Breast epithelium (tissue), 4 donors: ENCODE measurements at regions not wholly inside any gene's neighbourhood (a gene's known extent, or its start where the extent isn't known, plus 50 kb on each side); places are given as distances from the start of the nearest gene placed in this dataset.

Experiments
- DNase-seq, 2 donors: peaks; one replicate each; pipeline ENCODE4 v3.0.0-alpha.2; 2019; ENCODE audit warnings: low spot score in 2 of 2
- H3K27ac ChIP-seq, 2 donors: fragments of 200-600 bp; sonication (generic) in 1 of 2; one replicate each; pipeline ENCODE4 v1.5.1; 2016 to 2019; ENCODE audit warnings: mild to moderate bottlenecking in 1 of 2
- H3K27me3 ChIP-seq, 2 donors: fragments of 200-600 bp; sonication (generic) in 1 of 2; one replicate each; pipeline versions ENCODE4 v1.5.1 to v1.6.0; 2017 to 2019; ENCODE audit warnings: control low read depth in 1 of 2, mild to moderate bottlenecking in 1 of 2
- H3K36me3 ChIP-seq: fragments of 200-600 bp; one replicate; pipeline ENCODE4 v1.5.1; 2019
- H3K4me1 ChIP-seq, 2 donors: fragments of 200-600 bp; sonication (generic); one replicate each; pipeline ENCODE4 v1.5.1; 2016 to 2019; ENCODE audit warnings: control low read depth in 1 of 2
- H3K4me3 ChIP-seq, 3 donors: fragments of 200-600 bp; sonication (generic); 1 replicate in 2 of 3; 2 replicates in 1 of 3; pipeline ENCODE4 v1.5.1; 2016 to 2019; ENCODE audit warnings: mild to moderate bottlenecking in 3 of 3, moderate library complexity in 2 of 3
- H3K9me3 ChIP-seq, 2 donors: fragments of 200-600 bp; sonication (generic) in 1 of 2; one replicate each; pipeline ENCODE4 v1.5.1; 2016 to 2019; ENCODE audit warnings: control low read depth in 1 of 2
- CTCF ChIP-seq, 3 donors: fragments of 450-650 bp; IDR thresholded peaks; one replicate each; pipeline ENCODE4 v1.5.1; 2016 to 2017; ENCODE audit warnings: antibody characterized with exemption in 3 of 3, mild to moderate bottlenecking in 3 of 3, moderate library complexity in 3 of 3
- POLR2A ChIP-seq: fragments of 450-650 bp; IDR thresholded peaks from one replicate; pipeline ENCODE4 v1.6.1; 2016; ENCODE audit warnings: antibody characterized with exemption, mild to moderate bottlenecking, moderate library complexity
- POLR2AphosphoS5 ChIP-seq, 3 donors: sonication (generic); formaldehyde crosslinking; IDR thresholded peaks; one replicate each; pipeline ENCODE4 v1.6.1; 2017; ENCODE audit warnings: antibody characterized with exemption in 3 of 3
- intact Hi-C: fragments of 100-400 bp; cut with DNase I; formaldehyde crosslinking; loops from one replicate; pipeline ENCODE4 v1.15.1; 2023; ENCODE audit warnings: low total_unique reads

- Histone ChIP-seq H3K9me3 (peaks cover 0 to 6% of the 10 kb centered on the region in 2 donors), H3K27me3 (no peaks in the 10 kb centered on the region), H3K36me3 (no peaks in the 10 kb centered on the region), H3K4me1 (no peaks in the 10 kb centered on the region), H3K27ac (no peak overlapping the region), H3K4me3 (no peak overlapping the region)
- intact Hi-C loops: no loop called here
- TF ChIP-seq POLR2AphosphoS5 (IDR thresholded peaks at IDR 0.05): no peak
- no peak for TF ChIP-seq POLR2A
- no peak for TF ChIP-seq CTCF (IDR thresholded peaks at IDR 0.05)
- no peak for DNase-seq
Observed at GRCh38 chr6:120872262-120872578, 462.1 kb downstream of the TBC1D32 start.

GRCh38 chr6:120871416-120872261, 462.6 kb downstream of the TBC1D32 start:
- Histone ChIP-seq H3K4me1 (no peaks in the 10 kb centered on the region), H3K36me3 (no peaks in the 10 kb centered on the region), H3K27me3 (no peaks in the 10 kb centered on the region), H3K27ac (no peak overlapping the region), H3K9me3 (peaks cover 0 to 6% of the 10 kb centered on the region in 2 donors), H3K4me3 (no peak overlapping the region)
- no peak for TF ChIP-seq CTCF (IDR thresholded peaks at IDR 0.05)
- no peak for TF ChIP-seq POLR2AphosphoS5 (IDR thresholded peaks at IDR 0.05)
- TF ChIP-seq POLR2A: no peak
- DNase-seq: no peak
- intact Hi-C loops: no loop called here

- Histone ChIP-seq H3K27ac (no peak overlapping the region), H3K4me3 (no peak overlapping the region), H3K36me3 (no peaks in the 10 kb centered on the region), H3K9me3 (peaks cover 0 to 6% of the 10 kb centered on the region in 2 donors), H3K27me3 (no peaks in the 10 kb centered on the region), H3K4me1 (no peaks in the 10 kb centered on the region)
- no peak for DNase-seq
- intact Hi-C loops: no loop called here
- TF ChIP-seq POLR2AphosphoS5 (IDR thresholded peaks at IDR 0.05): no peak
- TF ChIP-seq POLR2A: no peak
- no peak for TF ChIP-seq CTCF (IDR thresholded peaks at IDR 0.05)
Observed at GRCh38 chr6:120869397-120869796, 464.9 kb downstream of the TBC1D32 start.

GRCh38 chr6:120857422-120857821, 476.9 kb downstream of the TBC1D32 start:
- no peaks in the 10 kb centered on the region for H3K27me3 ChIP-seq
- intact Hi-C loops: no loop called here
- no peaks in the 10 kb centered on the region for H3K4me1 ChIP-seq
- no peak overlapping the region for H3K27ac ChIP-seq
- H3K36me3 ChIP-seq: no peaks in the 10 kb centered on the region
- TF ChIP-seq POLR2AphosphoS5 (IDR thresholded peaks at IDR 0.05): no peak
- no peak for TF ChIP-seq CTCF (IDR thresholded peaks at IDR 0.05)
- no peak for TF ChIP-seq POLR2A
- no peak for DNase-seq
- H3K9me3 ChIP-seq: no peaks in the 10 kb centered on the region
- no peak overlapping the region for H3K4me3 ChIP-seq

GRCh38 chr6:120854583-120854982, 479.7 kb downstream of the TBC1D32 start:
- no peaks in the 10 kb centered on the region for H3K9me3 ChIP-seq
- H3K36me3 ChIP-seq: no peaks in the 10 kb centered on the region
- no peak overlapping the region for H3K27ac ChIP-seq
- TF ChIP-seq CTCF (IDR thresholded peaks at IDR 0.05) (no peak), POLR2AphosphoS5 (IDR thresholded peaks at IDR 0.05) (no peak), POLR2A (no peak)
- H3K4me3 ChIP-seq: no peak overlapping the region
- no peaks in the 10 kb centered on the region for H3K4me1 ChIP-seq
- intact Hi-C loops: no loop called here
- H3K27me3 ChIP-seq: no peaks in the 10 kb centered on the region
- DNase-seq: no peak
